ENCODE measurements at regions not wholly inside any gene's neighbourhood (a gene's known extent, or its start where the extent isn't known, plus 50 kb on each side); places are given as distances from the start of the nearest gene placed in this dataset.

- intact Hi-C loops (cut with DNase I) = no loop called here
- no peak overlapping the region for H3K4me3 ChIP-seq
- TF ChIP-seq POLR2A (IDR thresholded peaks at IDR 0.05) = no peak
- TF ChIP-seq CTCF (IDR thresholded peaks at IDR 0.05) = no peak
- H3K27ac ChIP-seq = no peak overlapping the region
- 30 to 45% methylated on average over 2 of the region's 2 CpGs for WGBS, 2 donors
- DNase-seq = no peak
- no peaks in the 10 kb centered on the region for H3K4me1 ChIP-seq
- H3K9me3 ChIP-seq = no peaks in the 10 kb centered on the region
- no peaks in the 10 kb centered on the region for H3K36me3 ChIP-seq
- H3K27me3 ChIP-seq = no peaks in the 10 kb centered on the region
These were observed 340.1 kb upstream of the CHRM2 start for GRCh38 chr7:136528329-136528728.

- no peaks in the 10 kb centered on the region for H3K27me3 ChIP-seq
- H3K9me3 ChIP-seq = no peaks in the 10 kb centered on the region
- H3K27ac ChIP-seq = no peak overlapping the region
- H3K4me1 ChIP-seq = no peaks in the 10 kb centered on the region
- DNase-seq = no peak
- intact Hi-C loops (cut with DNase I) = no loop called here
- WGBS, 2 donors = no CpG with 5 or more reads among the region's 1 CpG
- no peak overlapping the region for H3K4me3 ChIP-seq
- H3K36me3 ChIP-seq = no peaks in the 10 kb centered on the region
- TF ChIP-seq POLR2A (IDR thresholded peaks at IDR 0.05) = no peak
- no peak for TF ChIP-seq CTCF (IDR thresholded peaks at IDR 0.05)
These were observed 340.9 kb upstream of the CHRM2 start for GRCh38 chr7:136527554-136527953.

GRCh38 chr7:136526408-136527105, 341.9 kb upstream of the CHRM2 start:
- intact Hi-C loops (cut with DNase I) = no loop called here
- TF ChIP-seq CTCF (IDR thresholded peaks at IDR 0.05) = no peak
- Histone ChIP-seq H3K27ac (no peak overlapping the region), H3K4me1 (no peaks in the 10 kb centered on the region), H3K36me3 (no peaks in the 10 kb centered on the region), H3K9me3 (no peaks in the 10 kb centered on the region), H3K4me3 (no peak overlapping the region), H3K27me3 (no peaks in the 10 kb centered on the region)
- WGBS, 2 donors = 78 to 97% methylated on average over 2 to 5 of the region's 7 CpGs
- no peak for DNase-seq

GRCh38 chr7:136523571-136523970, 344.9 kb upstream of the CHRM2 start:
- H3K4me1 ChIP-seq = no peaks in the 10 kb centered on the region
- WGBS, 2 donors = 50 to 51% methylated on average over 3 of the region's 3 CpGs
- no peaks in the 10 kb centered on the region for H3K36me3 ChIP-seq
- no peaks in the 10 kb centered on the region for H3K27me3 ChIP-seq
- intact Hi-C loops (cut with DNase I) = no loop called here
- no peak overlapping the region for H3K27ac ChIP-seq
- DNase-seq = no peak
- H3K4me3 ChIP-seq = no peak overlapping the region
- H3K9me3 ChIP-seq = no peaks in the 10 kb centered on the region
- TF ChIP-seq CTCF (IDR thresholded peaks at IDR 0.05) = no peak
- no peak for TF ChIP-seq POLR2A (IDR thresholded peaks at IDR 0.05)

GRCh38 chr7:136517971-136518370, 350.5 kb upstream of the CHRM2 start:
- DNase-seq = no peak
- no peaks in the 10 kb centered on the region for H3K9me3 ChIP-seq
- intact Hi-C loops (cut with DNase I) = no loop called here
- no peaks in the 10 kb centered on the region for H3K4me1 ChIP-seq
- TF ChIP-seq CTCF (IDR thresholded peaks at IDR 0.05) = no peak
- TF ChIP-seq POLR2A (IDR thresholded peaks at IDR 0.05) = no peak
- 23 to 50% methylated on average over 1 of the region's 1 CpG for WGBS, 2 donors
- no peak overlapping the region for H3K4me3 ChIP-seq
- H3K36me3 ChIP-seq = no peaks in the 10 kb centered on the region
- no peak overlapping the region for H3K27ac ChIP-seq
- H3K27me3 ChIP-seq = no peaks in the 10 kb centered on the region

Data from esophagus squamous epithelium (tissue), 5 donors.